GM12878 (cell line): ENCODE measurements at regions not wholly inside any gene's neighbourhood (a gene's known extent, or its start where the extent isn't known, plus 50 kb on each side); places are given as distances from the start of the nearest gene placed in this dataset.

Experiments
- ATF3 ChIP-seq: IDR thresholded peaks from 2 replicates; pipeline ENCODE4 v1.6.1; 2011; ENCODE audit warnings: low read depth, mild to moderate bottlenecking, low read length, moderate library complexity, borderline replicate concordance; ENCODE audit errors: extremely low read depth
- BMI1 ChIP-seq: fragments of 450-650 bp; IDR thresholded peaks from 2 replicates; pipeline ENCODE4 v1.6.1; 2016; ENCODE audit warnings: mild to moderate bottlenecking, moderate library complexity, borderline replicate concordance
- CHD4 ChIP-seq: fragments of 200-600 bp; sonication (generic); IDR thresholded peaks from 2 replicates; pipeline ENCODE4 v1.6.1; 2016; ENCODE audit warnings: mild to moderate bottlenecking
- CTCF ChIP-seq, 3 experiments: IDR thresholded peaks in 2 of 3; conservative IDR thresholded peaks in 1 of 3; 2 replicates each; pipeline ENCODE4 v1.5.1; 2011; ENCODE audit warnings: low read depth in 3 of 3, low read length in 3 of 3, mild to moderate bottlenecking in 3 of 3, control low read depth in 2 of 3, moderate library complexity in 2 of 3, inconsistent platforms in 1 of 3, mixed read lengths in 1 of 3; ENCODE audit not compliant: control insufficient read depth in 2 of 3, insufficient read depth in 1 of 3; ENCODE audit errors: extremely low read depth in 1 of 3
- E2F4 ChIP-seq: IDR thresholded peaks from 2 replicates; pipeline ENCODE4 v1.6.1; 2012; ENCODE audit warnings: low read depth, low read length, improper control_type of control experiment
- ETV6 ChIP-seq, 2 experiments: fragments of 450-650 bp in 1 of 2; IDR thresholded peaks in 1 of 2; conservative IDR thresholded peaks in 1 of 2; 2 replicates each; pipeline ENCODE4 v1.6.1; 2014; ENCODE audit warnings: antibody characterized with exemption in 1 of 2, borderline replicate concordance in 1 of 2, low read depth in 1 of 2, mild to moderate bottlenecking in 1 of 2, moderate library complexity in 1 of 2
- EZH2 ChIP-seq: IDR thresholded peaks from 2 replicates; pipeline ENCODE4 v1.6.1; 2012; ENCODE audit warnings: low read depth, mild to moderate bottlenecking, control low read depth, inconsistent platforms, low read length, borderline replicate concordance; ENCODE audit not compliant: control insufficient read depth
- MAX ChIP-seq: IDR thresholded peaks from 2 replicates; pipeline ENCODE4 v1.6.1; 2012; ENCODE audit warnings: low read depth, low read length, improper control_type of control experiment
- NBN ChIP-seq: fragments of 450-650 bp; IDR thresholded peaks from 2 replicates; pipeline ENCODE4 v1.6.1; 2016
- POLR2A ChIP-seq: IDR thresholded peaks from 2 replicates; pipeline ENCODE4 v1.6.1; 2011; ENCODE audit warnings: low read depth, mild to moderate bottlenecking, low read length
- POLR2AphosphoS2 ChIP-seq: IDR thresholded peaks from 2 replicates; pipeline ENCODE4 v1.6.1; 2011; ENCODE audit warnings: low read depth, mild to moderate bottlenecking, low read length, improper control_type of control experiment, moderate library complexity
- POLR2AphosphoS5 ChIP-seq: IDR thresholded peaks from 2 replicates; pipeline ENCODE4 v1.6.1; 2011; ENCODE audit warnings: mild to moderate bottlenecking, low read length, inconsistent platforms
- RELB ChIP-seq: fragments of 450-650 bp; IDR thresholded peaks from 2 replicates; pipeline ENCODE4 v1.6.1; 2017; ENCODE audit warnings: low read depth, mild to moderate bottlenecking, moderate library complexity
- SPI1 ChIP-seq: IDR thresholded peaks from 2 replicates; pipeline ENCODE4 v1.6.1; 2011; ENCODE audit warnings: low read depth, mild to moderate bottlenecking, low read length, moderate library complexity, borderline replicate concordance; ENCODE audit not compliant: insufficient read depth

GRCh38 chr14:101198398-101199027, 295.0 kb upstream of the RTL1 start:
- TF ChIP-seq BMI1: no peak
- TF ChIP-seq POLR2A: no peak
- no peak for TF ChIP-seq EZH2
- no peak for TF ChIP-seq CTCF (IDR thresholded peaks at IDR 0.05 in 2 of 3, conservative IDR thresholded peaks at IDR 0.05 in 1 of 3; ENCODE audit: control insufficient read depth in 2 of 3, extremely low read depth in 1 of 3, insufficient read depth in 1 of 3, low read depth in 3 of 3, low read length in 3 of 3)
- no peak for TF ChIP-seq POLR2AphosphoS5
- TF ChIP-seq ATF3: no peak
- no peak for TF ChIP-seq NBN
- TF ChIP-seq ETV6 (conservative IDR thresholded peaks at IDR 0.05 in 1 of 2, IDR thresholded peaks at IDR 0.05 in 1 of 2; ENCODE audit: borderline replicate concordance in 1 of 2, low read depth in 1 of 2): no peak
- TF ChIP-seq E2F4: no peak
- no peak for TF ChIP-seq CHD4
- no peak for TF ChIP-seq RELB
- TF ChIP-seq SPI1: no peak
- TF ChIP-seq MAX: no peak
- TF ChIP-seq POLR2AphosphoS2: no peak
